ENCODE measurements at regions not wholly inside any gene's neighbourhood (a gene's known extent, or its start where the extent isn't known, plus 50 kb on each side); places are given as distances from the start of the nearest gene placed in this dataset.

GRCh38 chr4:178937130-178937529 lies 1494.9 kb upstream of the AGA start:
- no peak for TF ChIP-seq CTCF (IDR thresholded peaks at IDR 0.05; ENCODE audit: insufficient read depth, low read length, poor library complexity, severe bottlenecking)
- no peak for DNase-seq (ENCODE audit: extremely low read depth, insufficient read length)
- Histone ChIP-seq H3K36me3 (ENCODE audit: control insufficient read depth, insufficient read depth, low read length) (no peaks in the 10 kb centered on the region), H3K4me3 (replicated peaks; ENCODE audit: low read depth, low read length) (no peak overlapping the region), H3K27me3 (replicated peaks; ENCODE audit: control insufficient read depth, insufficient read depth, low read length) (no peaks in the 10 kb centered on the region)

- no peak for TF ChIP-seq CTCF (IDR thresholded peaks at IDR 0.05; ENCODE audit: insufficient read depth, low read length, poor library complexity, severe bottlenecking)
- Histone ChIP-seq H3K27me3 (replicated peaks; ENCODE audit: control insufficient read depth, insufficient read depth, low read length) (no peaks in the 10 kb centered on the region), H3K4me3 (replicated peaks; ENCODE audit: low read depth, low read length) (no peak overlapping the region), H3K36me3 (ENCODE audit: control insufficient read depth, insufficient read depth, low read length) (no peaks in the 10 kb centered on the region)
- no peak for DNase-seq (ENCODE audit: extremely low read depth, insufficient read length)
Measured at GRCh38 chr4:178941975-178942374, 1499.7 kb upstream of the AGA start.

GRCh38 chr4:178953447-178954120 lies 1511.3 kb upstream of the AGA start:
- Histone ChIP-seq H3K36me3 (ENCODE audit: control insufficient read depth, insufficient read depth, low read length) (no peaks in the 10 kb centered on the region), H3K27me3 (replicated peaks; ENCODE audit: control insufficient read depth, insufficient read depth, low read length) (no peaks in the 10 kb centered on the region), H3K4me3 (replicated peaks; ENCODE audit: low read depth, low read length) (no peak overlapping the region)
- no peak for DNase-seq (ENCODE audit: extremely low read depth, insufficient read length)
- TF ChIP-seq CTCF (IDR thresholded peaks at IDR 0.05; ENCODE audit: insufficient read depth, low read length, poor library complexity, severe bottlenecking) = no peak

- no peaks in the 10 kb centered on the region for H3K36me3 ChIP-seq (ENCODE audit: control insufficient read depth, insufficient read depth, low read length)
- no peak for TF ChIP-seq CTCF (IDR thresholded peaks at IDR 0.05; ENCODE audit: insufficient read depth, low read length, poor library complexity, severe bottlenecking)
- no peaks in the 10 kb centered on the region for H3K27me3 ChIP-seq (replicated peaks; ENCODE audit: control insufficient read depth, insufficient read depth, low read length)
- H3K4me3 ChIP-seq (replicated peaks; ENCODE audit: low read depth, low read length) = no peak overlapping the region
- DNase-seq (ENCODE audit: extremely low read depth, insufficient read length) = no peak
Measured at GRCh38 chr4:178955614-178956013, 1513.4 kb upstream of the AGA start.

- Histone ChIP-seq H3K27me3 (replicated peaks; ENCODE audit: control insufficient read depth, insufficient read depth, low read length) (no peaks in the 10 kb centered on the region), H3K4me3 (replicated peaks; ENCODE audit: low read depth, low read length) (no peak overlapping the region), H3K36me3 (ENCODE audit: control insufficient read depth, insufficient read depth, low read length) (no peaks in the 10 kb centered on the region)
- DNase-seq (ENCODE audit: extremely low read depth, insufficient read length) = no peak
- TF ChIP-seq CTCF (IDR thresholded peaks at IDR 0.05; ENCODE audit: insufficient read depth, low read length, poor library complexity, severe bottlenecking) = no peak
Measured at GRCh38 chr4:178958725-178959440, 1516.6 kb upstream of the AGA start.
